Left ventricle myocardium superior (tissue), 1 donor: ENCODE measurements at regions not wholly inside any gene's neighbourhood (a gene's known extent, or its start where the extent isn't known, plus 50 kb on each side); places are given as distances from the start of the nearest gene placed in this dataset.

Experiments used
- ATAC-seq: fragments of 200-7000 bp; cut with Tn5 transposase; one replicate; pipeline ENCODE4 v1.9.1; 2020; ENCODE audit warnings: mild to moderate bottlenecking, moderate library complexity
- DNase-seq: peaks from one replicate; pipeline ENCODE4 v3.0.0-alpha.2; 2020
- intact Hi-C: fragments of 100-400 bp; cut with micrococcal nuclease; formaldehyde crosslinking; loops from one replicate; pipeline ENCODE4 v1.11.0; 2022
- donor health status: DM: no; HTN: yes; CAD: no; lungs with severe emphysema.

DNA sequence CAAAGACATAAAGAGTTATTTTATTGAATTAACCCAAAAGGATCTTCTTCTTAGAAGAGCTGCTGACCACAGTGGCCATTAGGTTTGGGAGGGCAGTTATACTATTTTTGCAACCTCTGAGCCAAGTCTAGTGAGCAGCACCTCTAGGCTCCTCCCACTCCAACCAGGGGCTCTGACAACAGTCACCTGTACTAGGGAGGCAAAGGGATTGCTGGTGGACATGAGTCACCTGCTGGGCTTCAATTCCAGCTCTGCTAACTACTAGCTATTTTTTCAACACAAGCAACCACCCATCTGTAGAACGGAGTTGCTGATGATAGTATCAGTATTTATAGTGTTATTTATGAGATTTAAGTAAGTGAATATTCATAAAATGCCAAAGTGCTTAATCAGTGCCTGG, 166.0 kb downstream of the KLHL28 start:
- ATAC-seq (no peak), DNase-seq (no peak)
- intact Hi-C loops = no loop called here

GRCh38 chr14:44791730-44792129, 170.0 kb downstream of the KLHL28 start:
- no peak for ATAC-seq
- intact Hi-C loops = no loop called here
- no peak for DNase-seq

DNA sequence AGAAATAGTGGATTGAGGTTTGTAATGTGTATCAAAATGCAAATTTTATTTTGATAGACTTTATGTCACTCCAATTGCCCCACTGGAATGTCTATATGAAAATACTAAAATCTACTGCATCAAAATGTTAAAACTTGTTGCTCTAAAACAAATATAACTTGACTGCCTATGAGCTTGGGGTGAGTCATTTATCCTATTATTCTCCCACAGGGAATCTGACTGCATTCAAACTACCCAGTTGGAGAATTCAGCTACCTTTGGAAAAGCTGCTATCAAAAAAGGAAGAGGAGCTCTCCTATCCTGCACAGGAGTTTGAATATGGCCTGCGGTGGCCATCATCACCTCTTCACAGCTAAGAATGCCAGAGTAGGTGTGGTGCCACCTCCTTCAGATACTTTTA, 173.1 kb downstream of the KLHL28 start:
- DNase-seq (no peak), ATAC-seq (no peak)
- intact Hi-C loops = no loop called here

- intact Hi-C loops = no loop called here
- DNase-seq (no peak), ATAC-seq (no peak)
Observed at GRCh38 chr14:44785096-44785495, 176.7 kb downstream of the KLHL28 start.

DNA sequence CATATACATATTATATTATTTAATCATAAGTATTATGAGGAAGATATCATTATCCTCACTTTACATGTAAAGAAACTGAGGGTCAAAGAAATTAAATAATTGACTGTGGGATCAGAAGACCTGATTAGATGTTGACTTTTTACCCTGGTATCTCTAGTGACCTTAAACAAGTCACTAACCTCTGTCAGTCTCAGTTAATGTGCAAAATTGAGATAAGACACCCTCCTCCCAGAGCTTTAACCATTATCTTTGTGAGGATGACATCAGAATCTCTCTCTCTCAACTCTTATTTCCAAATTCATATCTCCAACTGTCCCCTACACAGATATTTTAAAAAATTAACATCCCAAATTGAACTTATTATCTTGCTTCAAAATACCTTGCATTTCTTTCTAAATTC, 177.8 kb downstream of the KLHL28 start:
- intact Hi-C loops = no loop called here
- ATAC-seq (no peak), DNase-seq (no peak)

DNA sequence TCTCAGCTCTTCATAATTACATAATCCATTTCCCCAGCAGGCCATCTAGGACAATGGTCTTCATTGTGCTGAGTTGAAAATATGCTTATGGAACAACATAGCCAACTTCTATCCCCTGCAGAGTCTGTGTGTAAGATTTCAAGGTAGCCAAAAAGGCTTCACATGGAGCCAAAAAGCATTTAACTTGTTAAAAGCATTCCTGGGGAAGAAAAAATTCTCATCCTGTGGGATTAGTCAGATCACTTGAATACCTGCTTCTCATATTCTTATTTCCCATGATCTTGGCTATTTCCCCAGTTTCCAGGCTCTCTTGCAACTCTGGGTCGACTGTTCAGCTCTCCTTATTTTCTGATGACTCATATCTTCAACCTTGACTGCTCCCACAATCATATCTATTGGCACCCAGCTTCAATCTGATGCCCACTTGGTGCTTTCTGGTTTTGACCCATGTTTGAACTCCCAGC, 178.9 kb downstream of the KLHL28 start:
- ATAC-seq = no peak
- intact Hi-C loops = no loop called here
- no peak for DNase-seq

DNA sequence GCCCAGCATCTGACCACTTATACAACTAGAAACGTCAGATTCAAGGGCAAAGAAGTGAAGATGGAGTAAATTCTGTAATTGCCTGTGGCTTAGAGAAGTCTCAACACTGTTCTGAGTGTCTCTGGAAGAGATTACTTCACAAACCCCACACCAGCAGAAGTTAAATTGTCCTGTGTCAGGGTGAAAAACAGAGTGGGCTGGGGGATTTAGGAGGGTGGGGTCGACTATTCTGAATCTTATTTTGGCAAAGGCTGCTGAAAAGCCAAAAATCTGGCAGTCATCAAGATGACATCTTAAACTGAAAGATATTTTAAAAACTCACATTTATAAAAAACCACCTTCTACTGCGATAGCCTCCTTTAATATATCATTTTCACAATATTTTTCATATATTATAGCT, 180.8 kb downstream of the KLHL28 start:
- no peak for ATAC-seq
- DNase-seq = no peak
- intact Hi-C loops = no loop called here

DNA sequence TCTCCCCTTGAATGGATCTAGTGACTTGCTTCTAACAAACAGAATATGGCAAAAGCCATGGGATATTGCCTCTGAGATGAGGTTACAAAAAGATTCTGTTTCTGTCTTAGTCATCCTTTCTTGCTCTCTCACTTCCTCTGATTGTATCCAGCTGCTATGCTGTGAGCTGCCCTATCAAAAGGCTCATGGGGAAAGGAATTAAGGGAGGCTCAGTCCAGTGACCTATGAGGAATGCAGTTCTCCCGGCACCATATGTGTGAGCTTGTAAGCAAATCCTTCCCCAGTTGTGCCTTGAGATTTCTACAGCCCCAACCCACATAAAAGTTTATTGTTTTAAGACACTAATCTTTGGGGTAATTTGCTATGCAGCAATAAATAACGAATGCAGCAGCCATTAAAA, 183.1 kb downstream of the KLHL28 start:
- no peak for DNase-seq
- intact Hi-C loops = no loop called here
- ATAC-seq = peak; percentile 67

DNA sequence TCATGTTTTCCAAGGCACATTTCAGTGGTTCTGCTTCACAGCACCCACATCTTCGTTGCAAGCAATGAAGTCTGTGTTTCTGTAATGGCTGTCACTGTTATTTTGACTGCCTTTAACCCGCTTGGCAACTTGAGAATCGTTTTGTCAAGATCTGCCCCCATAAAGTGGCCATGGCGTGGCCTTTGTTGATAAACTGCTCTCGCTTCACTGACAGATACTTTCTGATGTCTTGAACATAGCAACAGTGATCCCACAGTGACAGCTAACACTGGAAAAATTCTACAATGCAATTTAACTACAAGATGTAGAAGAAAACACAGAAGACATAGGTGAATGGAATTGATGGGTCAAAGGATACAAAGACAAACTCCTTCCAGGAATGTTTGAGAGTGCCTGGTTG, 184.2 kb downstream of the KLHL28 start:
- DNase-seq = no peak
- intact Hi-C loops = no loop called here
- no peak for ATAC-seq

GRCh38 chr14:44775248-44775647, 186.5 kb downstream of the KLHL28 start:
- DNase-seq = no peak
- intact Hi-C loops = no loop called here
- ATAC-seq = no peak

- ATAC-seq = no peak
- intact Hi-C loops = no loop called here
- no peak for DNase-seq
Observed at GRCh38 chr14:44774396-44774795, 187.4 kb downstream of the KLHL28 start.

GRCh38 chr14:44771496-44771895, 190.3 kb downstream of the KLHL28 start:
- ATAC-seq = no peak
- no peak for DNase-seq
- intact Hi-C loops = no loop called here

- ATAC-seq (no peak), DNase-seq (no peak)
- intact Hi-C loops = no loop called here
Observed at GRCh38 chr14:44770201-44770600, 191.5 kb downstream of the KLHL28 start.

DNA sequence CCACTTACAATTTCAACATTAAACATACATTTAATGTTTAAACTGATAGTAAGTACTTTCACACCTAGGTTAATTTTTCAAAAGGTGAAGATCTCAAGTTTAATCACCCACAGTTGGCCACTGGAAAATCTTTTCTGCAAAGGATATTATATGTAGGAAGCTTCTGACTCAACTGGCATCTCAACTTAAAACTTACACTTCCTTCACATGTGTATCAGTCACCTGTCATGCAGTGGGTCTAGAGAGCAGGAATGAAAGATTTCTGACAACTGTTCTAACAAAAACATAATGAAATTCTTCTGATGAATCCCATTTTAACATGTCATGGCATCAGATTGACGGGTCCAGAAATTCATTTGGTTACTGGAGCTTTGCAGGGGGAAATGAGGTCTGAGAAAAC, 192.8 kb downstream of the KLHL28 start:
- intact Hi-C loops = no loop called here
- DNase-seq = no peak
- no peak for ATAC-seq

DNA sequence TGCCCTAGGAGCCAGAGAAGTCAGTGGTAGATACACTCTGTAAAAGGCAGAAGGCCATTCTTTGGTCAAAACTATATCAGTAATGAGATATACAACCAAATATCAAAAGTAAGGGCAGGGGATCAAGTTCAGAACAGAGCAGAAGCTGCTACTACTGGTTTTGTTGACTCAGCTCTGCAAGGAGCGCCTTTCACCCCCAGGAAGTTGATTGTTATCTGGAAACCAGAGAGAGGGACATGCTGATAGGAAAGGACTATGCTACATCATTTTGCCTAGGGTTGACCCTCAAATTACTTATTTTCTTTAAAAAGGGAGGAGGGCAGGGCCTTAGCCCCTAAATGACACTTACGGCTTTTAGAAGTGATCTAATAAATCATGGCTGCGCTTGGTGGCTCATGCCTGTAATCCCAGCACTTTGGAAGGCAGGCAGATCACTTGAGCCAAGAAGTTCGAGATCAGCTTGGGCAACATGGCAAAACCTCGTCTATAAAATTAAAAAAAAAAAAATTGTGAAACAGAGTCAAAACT, 194.0 kb downstream of the KLHL28 start:
- ATAC-seq (no peak), DNase-seq (no peak)
- intact Hi-C loops = no loop called here

DNA sequence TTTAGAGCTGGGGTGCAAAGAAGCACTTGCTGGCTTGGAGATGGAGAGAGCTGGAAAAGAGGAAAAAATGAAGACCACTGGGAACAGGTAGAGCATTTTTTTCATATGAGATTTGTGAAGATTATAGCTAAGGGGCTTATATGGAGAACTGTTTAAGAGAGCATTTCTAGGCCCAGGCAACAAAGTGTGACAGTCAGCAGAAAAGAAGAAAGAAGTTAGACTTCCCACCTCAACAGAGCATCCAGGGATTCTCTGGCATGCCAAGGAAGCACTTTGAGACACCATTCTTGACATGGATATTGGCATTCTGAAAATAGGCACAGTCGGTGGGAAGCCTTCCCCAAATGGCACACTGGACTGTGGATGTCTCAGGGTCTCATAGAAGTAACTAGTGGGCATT, 195.5 kb downstream of the KLHL28 start:
- ATAC-seq (no peak), DNase-seq (no peak)
- intact Hi-C loops = no loop called here

DNA sequence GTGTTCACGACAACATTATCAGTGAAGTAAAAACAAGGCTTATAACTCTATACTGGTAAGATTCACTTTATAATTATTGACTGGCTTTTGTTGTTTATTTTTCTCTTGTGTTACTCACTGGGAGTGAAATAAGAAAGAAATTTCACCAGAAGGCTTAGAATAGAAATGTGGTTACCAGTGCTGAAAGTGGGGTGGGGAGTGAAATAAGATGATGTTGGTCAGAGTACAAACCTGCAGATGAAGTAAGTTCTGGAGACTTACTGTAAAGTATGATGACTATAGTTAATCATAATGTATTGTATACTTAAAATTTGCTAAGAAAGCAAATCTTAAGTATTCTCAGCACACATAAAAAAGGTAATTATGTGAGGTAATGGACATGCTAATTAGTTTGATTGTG, 198.4 kb downstream of the KLHL28 start:
- no peak for DNase-seq
- intact Hi-C loops = no loop called here

DNA sequence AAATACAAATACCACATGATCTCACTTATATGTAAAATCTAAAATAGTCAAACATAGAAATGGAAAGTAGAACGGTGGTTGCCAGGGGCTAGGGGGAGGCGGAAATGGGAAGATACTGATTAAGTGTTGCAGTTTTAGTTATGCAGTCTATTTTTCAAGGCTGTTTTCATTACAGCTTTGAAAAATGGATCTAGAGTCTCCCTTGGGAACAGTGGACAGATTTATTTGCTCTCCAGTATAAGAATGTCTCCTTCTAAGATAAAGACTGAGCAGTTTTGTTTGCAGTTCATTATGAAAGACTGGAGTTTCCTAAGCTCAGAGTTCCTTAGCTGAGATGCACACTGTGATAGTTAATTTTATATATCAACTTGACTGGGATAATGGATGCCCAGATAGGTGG, 202.5 kb downstream of the KLHL28 start:
- intact Hi-C loops = no loop called here
- DNase-seq = no peak
- ATAC-seq = no peak

More for the DNA sequence above, 198.4 kb downstream of the KLHL28 start:
- ATAC-seq = no peak

DNA sequence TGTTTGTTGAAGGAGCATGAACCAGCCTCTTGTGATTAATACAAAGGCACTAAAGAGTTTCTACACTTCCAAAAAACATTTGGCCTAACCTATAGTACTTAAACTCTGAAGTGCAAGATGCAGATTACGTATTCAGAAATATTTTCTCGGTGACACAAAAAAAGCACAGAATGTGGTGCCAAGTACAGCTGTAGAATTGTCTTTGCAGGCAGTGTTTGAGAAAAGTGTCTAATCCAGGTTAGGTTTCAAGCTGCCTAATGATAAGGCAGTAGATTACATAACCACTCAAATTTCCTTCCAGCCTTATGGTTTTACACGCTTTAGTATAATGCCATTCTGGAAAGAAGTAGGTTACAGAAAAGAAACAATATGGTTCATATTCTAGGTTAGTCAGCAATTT, 205.2 kb downstream of the KLHL28 start:
- intact Hi-C loops = no loop called here
- no peak for ATAC-seq
- DNase-seq = no peak

DNA sequence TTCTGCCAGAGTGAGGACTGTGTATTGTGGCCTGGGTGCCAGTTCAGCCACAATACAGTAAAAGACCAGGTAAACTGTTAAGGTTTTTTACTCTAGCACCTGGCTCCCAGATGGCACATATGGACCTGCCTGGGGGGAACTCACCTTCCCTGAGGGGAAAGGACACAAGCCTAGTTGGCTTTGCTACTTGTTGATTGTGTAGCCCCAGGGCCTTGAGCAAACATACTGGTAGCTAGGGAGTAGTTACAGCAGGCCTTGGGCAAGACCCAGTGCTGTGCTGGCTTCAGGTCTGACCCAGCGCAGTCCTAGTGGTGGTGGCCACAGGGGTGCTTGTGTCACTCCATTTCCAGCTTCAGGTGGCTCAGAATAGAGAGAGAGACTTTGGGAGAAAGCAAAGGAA, 216.4 kb downstream of the KLHL28 start:
- no peak for ATAC-seq
- no peak for DNase-seq
- intact Hi-C loops = no loop called here

GRCh38 chr14:44742202-44742601, 219.5 kb downstream of the KLHL28 start:
- DNase-seq = no peak
- intact Hi-C loops = no loop called here

GRCh38 chr14:44741431-44741830, 220.3 kb downstream of the KLHL28 start:
- intact Hi-C loops = no loop called here
- no peak for ATAC-seq

More at GRCh38 chr14:44742202-44742601, 219.5 kb downstream of the KLHL28 start:
- ATAC-seq = no peak

More at GRCh38 chr14:44741431-44741830, 220.3 kb downstream of the KLHL28 start:
- DNase-seq = no peak
